ENCODE measurements at regions not wholly inside any gene's neighbourhood (a gene's known extent, or its start where the extent isn't known, plus 50 kb on each side); places are given as distances from the start of the nearest gene placed in this dataset.

- DNase-seq (ENCODE audit: low read depth): no peak
- H3K4me3 ChIP-seq (ENCODE audit: low read depth, low read length): no peak overlapping the region
- no peak for TF ChIP-seq CTCF (IDR thresholded peaks at IDR 0.05; ENCODE audit: insufficient read depth, low read depth, low read length, missing control alignments)
These were observed 210.7 kb upstream of the CNR1 start for GRCh38 chr6:88376768-88377387.

- no peak overlapping the region for H3K4me3 ChIP-seq (ENCODE audit: low read depth, low read length)
- TF ChIP-seq CTCF (IDR thresholded peaks at IDR 0.05; ENCODE audit: insufficient read depth, low read depth, low read length, missing control alignments): no peak
- DNase-seq (ENCODE audit: low read depth): no peak
These were observed 210.1 kb upstream of the CNR1 start for GRCh38 chr6:88376197-88376596.

DNA sequence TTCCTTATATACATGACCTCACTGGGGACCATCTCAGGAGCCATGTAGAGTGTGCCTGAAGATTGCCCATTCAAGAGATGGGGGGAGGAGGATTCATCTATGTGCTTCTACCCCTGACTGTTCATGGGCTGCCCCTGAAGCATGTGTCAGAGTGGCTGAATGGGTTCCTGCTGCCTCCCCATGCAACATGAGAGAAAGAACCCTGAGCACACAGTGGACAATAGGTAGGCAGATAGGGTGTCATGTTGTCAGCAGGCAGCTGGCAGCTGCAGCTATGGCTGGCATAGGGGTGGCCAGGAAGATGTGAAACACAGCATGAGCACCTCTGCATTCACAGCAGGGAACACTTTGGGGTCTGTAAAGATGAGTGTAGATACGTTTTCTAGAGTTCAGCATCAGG lies 208.4 kb upstream of the CNR1 start:
- no peak overlapping the region for H3K4me3 ChIP-seq (ENCODE audit: low read depth, low read length)
- no peak for DNase-seq (ENCODE audit: low read depth)
- no peak for TF ChIP-seq CTCF (IDR thresholded peaks at IDR 0.05; ENCODE audit: insufficient read depth, low read depth, low read length, missing control alignments)

DNA sequence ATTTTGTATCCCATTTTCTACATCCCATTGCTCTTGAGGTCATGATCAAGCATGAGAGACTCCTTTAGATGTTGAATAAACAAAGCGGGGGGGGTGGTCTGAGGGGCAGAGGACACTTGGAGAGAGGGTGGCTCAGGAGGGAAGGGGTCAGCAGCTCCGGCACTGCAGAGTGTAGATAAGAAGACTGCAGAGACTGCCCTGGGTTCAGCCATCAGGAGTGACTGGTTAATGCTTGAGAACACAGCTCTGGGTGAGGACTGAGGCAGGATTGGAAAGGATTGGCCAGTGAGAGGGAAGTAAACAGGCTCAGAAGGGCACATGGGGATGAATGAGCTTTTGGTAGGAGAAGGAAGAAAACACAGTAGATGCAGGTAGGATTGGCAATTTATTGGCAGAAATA lies 205.3 kb upstream of the CNR1 start:
- no peak for DNase-seq (ENCODE audit: low read depth)
- no peak overlapping the region for H3K4me3 ChIP-seq (ENCODE audit: low read depth, low read length)
- no peak for TF ChIP-seq CTCF (IDR thresholded peaks at IDR 0.05; ENCODE audit: insufficient read depth, low read depth, low read length, missing control alignments)

GRCh38 chr6:88370127-88370710 lies 204.1 kb upstream of the CNR1 start:
- no peak for TF ChIP-seq CTCF (IDR thresholded peaks at IDR 0.05; ENCODE audit: insufficient read depth, low read depth, low read length, missing control alignments)
- DNase-seq (ENCODE audit: low read depth): no peak
- H3K4me3 ChIP-seq (ENCODE audit: low read depth, low read length): no peak overlapping the region

GRCh38 chr6:88369262-88369661 lies 203.1 kb upstream of the CNR1 start:
- no peak for DNase-seq (ENCODE audit: low read depth)
- no peak for TF ChIP-seq CTCF (IDR thresholded peaks at IDR 0.05; ENCODE audit: insufficient read depth, low read depth, low read length, missing control alignments)
- no peak overlapping the region for H3K4me3 ChIP-seq (ENCODE audit: low read depth, low read length)
